HG03432 (cell line): ENCODE measurements at regions not wholly inside any gene's neighbourhood (a gene's known extent, or its start where the extent isn't known, plus 50 kb on each side); places are given as distances from the start of the nearest gene placed in this dataset.
A peak's percentile ranks its signal among the peaks of the same experiment; 100 is the strongest.
"Not testable (repeated sequence)": the region's sequence is repeated elsewhere in the genome, so short reads cannot be mapped to it uniquely, and the experiment has no call there.

Source experiments
- ATAC-seq: cut with Tn5 transposase; IDR thresholded peaks from one replicate; pipeline ENCODE4 v1.9.1; 2021; ENCODE audit warnings: mild to moderate bottlenecking, moderate library complexity; ENCODE audit not compliant: unreplicated experiment

GRCh38 chr2:186949726-186950256, 100.8 kb upstream of the ZSWIM2 start:
- peak; percentile 27 for ATAC-seq

DNA sequence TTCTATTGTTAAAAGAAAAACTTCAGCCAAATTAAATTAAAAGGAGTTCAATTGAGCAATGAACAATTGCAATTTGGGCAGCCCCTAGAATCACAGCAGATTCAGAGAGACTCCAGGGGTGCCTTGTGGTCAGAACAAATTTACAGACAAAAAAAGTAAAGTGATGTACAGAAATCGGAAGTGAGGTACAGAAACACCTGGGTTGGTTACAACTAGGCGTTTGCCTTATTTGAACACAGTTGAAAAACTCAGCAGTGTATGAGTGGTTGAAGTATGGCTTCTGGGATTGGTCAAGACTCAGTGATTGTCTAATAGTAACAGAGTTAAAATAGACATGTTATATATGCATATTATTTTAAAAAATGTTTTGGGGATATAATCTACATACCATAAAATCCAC, 98.5 kb upstream of the ZSWIM2 start:
- no peak for ATAC-seq

- no peak for ATAC-seq
These were observed 98.0 kb upstream of the ZSWIM2 start for GRCh38 chr2:186946896-186947467.

DNA sequence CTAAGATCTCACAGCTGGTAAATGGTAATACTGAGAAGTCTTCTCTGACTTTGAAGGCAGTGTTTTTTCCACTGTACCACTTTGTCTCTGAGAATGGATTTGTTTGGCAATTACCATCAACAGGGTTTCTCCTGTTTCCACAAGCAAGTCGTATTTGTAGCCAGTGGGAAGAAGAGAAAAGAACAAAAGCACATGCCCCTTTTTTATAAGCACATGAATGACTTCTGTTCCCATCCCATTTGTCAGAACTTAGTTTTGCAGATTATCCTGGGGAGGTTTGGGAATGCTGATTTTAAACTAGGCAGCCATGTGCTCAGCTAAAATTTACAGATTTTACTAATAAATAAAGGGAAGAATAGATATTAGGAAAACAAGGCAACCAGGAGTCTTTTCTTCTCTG, 92.9 kb upstream of the ZSWIM2 start:
- no peak for ATAC-seq

DNA sequence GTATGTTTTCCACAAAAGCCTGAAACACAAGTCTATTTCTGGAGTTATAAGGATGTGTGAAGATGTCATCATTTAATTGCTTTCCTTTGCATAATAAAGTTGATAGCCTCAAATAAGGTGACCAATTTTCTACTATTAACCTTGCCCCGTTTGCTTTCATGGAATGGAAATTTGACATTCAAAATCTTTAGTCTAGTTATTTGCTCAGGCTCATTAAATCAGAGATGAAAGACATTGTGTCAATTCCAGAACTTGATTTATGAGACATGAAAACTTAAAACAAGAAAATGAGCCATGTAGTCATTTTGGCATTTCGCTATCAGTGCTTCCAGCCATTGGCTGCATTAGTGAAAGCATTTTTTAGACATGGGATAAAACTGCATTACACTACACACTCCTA, 91.5 kb upstream of the ZSWIM2 start:
- no peak for ATAC-seq

DNA sequence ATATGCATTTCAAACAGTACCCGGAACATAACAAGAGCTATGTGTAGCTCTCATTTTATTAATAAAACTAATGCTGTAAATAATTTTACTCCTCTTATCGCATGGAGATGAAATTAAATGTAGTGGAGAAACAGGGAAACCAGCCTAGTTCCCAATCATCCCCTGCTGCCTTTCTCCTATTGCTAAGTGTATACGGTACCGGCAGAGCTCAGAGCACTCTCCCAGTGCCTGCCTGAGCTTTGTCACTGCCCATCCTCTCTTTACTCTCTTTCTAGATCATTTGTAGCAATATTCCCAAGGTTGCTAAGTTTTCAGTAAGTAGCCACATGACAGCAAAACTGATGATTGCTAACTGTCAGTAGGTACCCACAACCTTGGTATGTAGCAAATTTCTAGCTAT, 85.5 kb upstream of the ZSWIM2 start:
- no peak for ATAC-seq

DNA sequence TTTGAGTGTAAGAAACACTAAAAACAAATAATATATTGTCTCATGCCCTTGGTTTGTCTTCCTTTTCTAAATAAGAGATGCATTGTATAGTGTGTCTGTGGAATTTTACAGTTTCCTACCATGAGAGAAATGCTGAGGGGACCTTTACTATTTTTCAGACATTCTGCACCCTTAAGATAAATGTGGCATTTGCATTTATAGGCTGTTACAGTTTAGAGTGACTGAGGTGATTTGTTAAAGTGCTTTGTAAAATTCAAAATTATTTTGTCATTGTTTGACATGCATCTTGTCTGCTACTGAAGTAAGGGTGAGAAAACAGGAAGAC, 78.9 kb upstream of the ZSWIM2 start:
- ATAC-seq: no peak

- no peak for ATAC-seq
These were observed 78.4 kb upstream of the ZSWIM2 start for GRCh38 chr2:186927185-186927866.

DNA sequence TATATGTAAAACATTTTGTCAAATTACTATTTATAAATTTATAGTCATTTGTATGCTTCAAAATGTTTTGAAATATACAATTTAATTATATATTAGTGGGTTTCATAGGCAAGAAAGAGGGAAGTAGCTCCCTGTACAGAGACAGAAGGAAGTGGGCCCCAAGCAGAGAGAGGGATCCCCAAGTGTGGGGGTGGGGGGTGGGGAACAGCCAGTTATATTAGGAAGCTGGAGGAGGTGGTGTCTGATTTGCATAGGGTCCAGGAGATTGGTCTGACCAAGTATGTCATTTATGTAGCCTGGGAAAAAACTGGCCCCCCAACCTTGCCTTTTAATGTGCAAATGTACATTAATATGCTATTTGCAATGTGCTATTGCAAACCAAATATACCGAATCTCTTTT, 76.5 kb upstream of the ZSWIM2 start:
- no peak for ATAC-seq

DNA sequence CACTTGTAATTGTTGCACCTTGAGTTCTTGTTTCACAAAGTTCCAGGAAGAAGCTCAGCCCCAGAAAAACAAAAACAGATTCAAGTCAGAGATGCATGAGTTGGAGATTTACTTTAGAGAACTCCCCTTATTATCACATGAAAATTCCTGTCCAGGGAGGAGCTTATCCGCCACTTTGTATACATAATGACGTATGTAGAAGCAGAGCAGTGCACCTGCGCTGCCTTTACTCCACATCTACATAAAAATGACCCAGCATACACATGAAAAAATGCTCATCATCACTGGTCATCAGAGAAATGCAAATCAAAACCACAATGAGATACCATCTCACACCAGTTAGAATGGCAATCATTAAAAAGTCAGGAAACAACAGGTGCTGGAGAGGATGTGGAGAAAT, 73.3 kb upstream of the ZSWIM2 start:
- not testable (repeated sequence) for ATAC-seq

DNA sequence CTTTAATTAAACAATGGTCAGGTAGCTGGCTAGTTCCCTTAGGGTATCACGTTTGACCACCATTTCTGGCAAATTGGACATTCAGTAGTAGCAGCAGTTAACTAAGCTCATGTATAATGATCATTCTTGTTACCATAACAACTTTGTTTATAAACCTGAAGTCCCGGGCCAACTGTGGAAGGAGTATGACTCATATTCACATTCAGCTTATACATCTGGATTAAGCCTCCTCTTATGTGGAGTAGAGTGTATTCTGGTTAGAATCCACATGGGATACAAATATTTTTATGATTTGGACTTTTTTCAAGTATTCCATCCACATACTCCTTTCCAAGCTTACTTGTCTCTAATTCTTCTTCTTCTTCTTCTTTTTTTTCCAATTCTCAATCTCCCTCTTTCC, 70.3 kb upstream of the ZSWIM2 start:
- ATAC-seq: no peak

- no peak for ATAC-seq
These were observed 69.5 kb upstream of the ZSWIM2 start for GRCh38 chr2:186918495-186918894.

- ATAC-seq: no peak
These were observed 68.9 kb upstream of the ZSWIM2 start for GRCh38 chr2:186917866-186918265.

GRCh38 chr2:186913870-186914269, 64.9 kb upstream of the ZSWIM2 start:
- ATAC-seq: peak; percentile 98

GRCh38 chr2:186912979-186913378, 64.0 kb upstream of the ZSWIM2 start:
- ATAC-seq: no peak

- ATAC-seq: no peak
These were observed 62.6 kb upstream of the ZSWIM2 start for GRCh38 chr2:186911551-186912085.

GRCh38 chr2:186910996-186911395, 62.0 kb upstream of the ZSWIM2 start:
- ATAC-seq: no peak

- ATAC-seq: no peak
These were observed 60.1 kb upstream of the ZSWIM2 start for GRCh38 chr2:186909095-186909494.

- no peak for ATAC-seq
These were observed 58.9 kb upstream of the ZSWIM2 start for GRCh38 chr2:186907897-186908296.

DNA sequence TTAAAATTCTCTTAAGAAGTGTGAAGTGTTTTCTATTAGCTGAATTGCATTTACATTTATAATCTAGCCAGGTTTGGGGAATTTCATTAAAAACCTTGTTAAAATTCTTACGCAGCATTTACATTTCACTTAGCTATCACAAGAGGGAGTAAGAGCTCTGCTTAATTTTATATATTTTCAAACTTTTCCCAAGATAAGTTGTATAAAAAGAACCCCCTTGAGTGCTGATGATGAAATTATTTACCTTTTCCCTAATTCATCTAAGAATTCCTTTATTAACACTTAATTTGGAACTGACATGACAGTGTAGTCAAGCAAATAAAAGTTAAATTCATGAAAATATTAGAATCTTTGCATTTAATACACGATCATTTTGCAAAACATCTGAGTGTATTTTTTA, 54.2 kb upstream of the ZSWIM2 start:
- no peak for ATAC-seq
